ENCODE measurements at regions not wholly inside any gene's neighbourhood (a gene's known extent, or its start where the extent isn't known, plus 50 kb on each side); places are given as distances from the start of the nearest gene placed in this dataset.

GRCh38 chr5:158463938-158464337, 605.0 kb upstream of the CLINT1 start:
- TF ChIP-seq POLR2A (IDR thresholded peaks at IDR 0.05): no peak
- TF ChIP-seq EP300 (IDR thresholded peaks at IDR 0.05): no peak
